ENCODE measurements at regions not wholly inside any gene's neighbourhood (a gene's known extent, or its start where the extent isn't known, plus 50 kb on each side); places are given as distances from the start of the nearest gene placed in this dataset.

GRCh38 chr5:124446120-124446519 is 300.3 kb downstream of the ZNF608 start:
- no peaks in the 10 kb centered on the region for H3K27me3 ChIP-seq
- no peaks in the 10 kb centered on the region for H4K20me1 ChIP-seq
- H3K36me3 ChIP-seq, result no peaks in the 10 kb centered on the region
- H3K4me2 ChIP-seq, result peak overlapping the region in 5 of 11 experiments; percentile 6 to 74 (median 14); a peak in 5 of 22 replicates
- H3K4me3 ChIP-seq, result no peak overlapping the region
- peaks cover 0 to 16% (median 4%) of the 10 kb centered on the region in 11 experiments; a peak in 8 of 22 replicates for H3K9me3 ChIP-seq (replicated peaks in 1 of 11)
- H3K4me1 ChIP-seq, result peaks cover 0 to 29% (median 8%) of the 10 kb centered on the region in 10 experiments; a peak in 13 of 20 replicates
- TF ChIP-seq Cebpa-rat (IDR thresholded peaks at IDR 0.05), result no peak
- no peak overlapping the region for H3K9ac ChIP-seq
- no peak overlapping the region for H3K27ac ChIP-seq

- peaks cover 0 to 9% (median 0%) of the 10 kb centered on the region in 11 experiments; a peak in 4 of 22 replicates for H3K27me3 ChIP-seq
- H3K27ac ChIP-seq, result no peak overlapping the region
- no peak for TF ChIP-seq Cebpa-rat (IDR thresholded peaks at IDR 0.05)
- no peaks in the 10 kb centered on the region for H4K20me1 ChIP-seq
- H3K4me2 ChIP-seq, result peak overlapping the region in 3 of 11 experiments; percentile 24 to 74 (median 55); a peak in 6 of 22 replicates
- peaks cover 0 to 25% (median 8%) of the 10 kb centered on the region in 10 experiments; a peak in 13 of 20 replicates for H3K4me1 ChIP-seq
- H3K9me3 ChIP-seq (replicated peaks in 1 of 11), result peaks cover 0 to 25% (median 6%) of the 10 kb centered on the region in 11 experiments; a peak in 8 of 22 replicates
- H3K36me3 ChIP-seq, result no peaks in the 10 kb centered on the region
- H3K9ac ChIP-seq, result no peak overlapping the region
- H3K4me3 ChIP-seq, result no peak overlapping the region
These were observed 301.3 kb downstream of the ZNF608 start for GRCh38 chr5:124445070-124445619.

GRCh38 chr5:124444147-124444775 is 302.2 kb downstream of the ZNF608 start:
- H3K9me3 ChIP-seq (replicated peaks in 1 of 11), result peaks cover 0 to 24% (median 6%) of the 10 kb centered on the region in 11 experiments; a peak in 8 of 22 replicates
- peaks cover 0 to 28% (median 9%) of the 10 kb centered on the region in 10 experiments; a peak in 13 of 20 replicates for H3K4me1 ChIP-seq
- TF ChIP-seq Cebpa-rat (IDR thresholded peaks at IDR 0.05), result no peak
- H4K20me1 ChIP-seq, result no peaks in the 10 kb centered on the region
- peak overlapping the region in 8 of 11 experiments; percentile 16 to 74 (median 48); a peak in 15 of 22 replicates for H3K4me2 ChIP-seq
- H3K27ac ChIP-seq, result no peak overlapping the region
- no peak overlapping the region for H3K4me3 ChIP-seq
- H3K27me3 ChIP-seq, result peaks cover 6 to 18% (median 7%) of the 10 kb centered on the region in 11 experiments; a peak in 21 of 22 replicates
- no peak overlapping the region for H3K9ac ChIP-seq
- H3K36me3 ChIP-seq, result no peaks in the 10 kb centered on the region

GRCh38 chr5:124440471-124440870 is 306.0 kb downstream of the ZNF608 start:
- Histone ChIP-seq H3K36me3 (no peaks in the 10 kb centered on the region), H3K4me1 (peaks cover 6 to 31% (median 15%) of the 10 kb centered on the region in 10 experiments; a peak in 18 of 20 replicates), H3K27me3 (peaks cover 21 to 36% (median 26%) of the 10 kb centered on the region in 11 experiments), H3K27ac (no peak overlapping the region), H3K4me3 (no peak overlapping the region), H3K9ac (no peak overlapping the region), H3K9me3 (replicated peaks in 1 of 11) (peaks cover 0 to 16% (median 4%) of the 10 kb centered on the region in 11 experiments; a peak in 10 of 22 replicates), H3K4me2 (no peak overlapping the region), H4K20me1 (no peaks in the 10 kb centered on the region)
- TF ChIP-seq Cebpa-rat (IDR thresholded peaks at IDR 0.05), result no peak

DNA sequence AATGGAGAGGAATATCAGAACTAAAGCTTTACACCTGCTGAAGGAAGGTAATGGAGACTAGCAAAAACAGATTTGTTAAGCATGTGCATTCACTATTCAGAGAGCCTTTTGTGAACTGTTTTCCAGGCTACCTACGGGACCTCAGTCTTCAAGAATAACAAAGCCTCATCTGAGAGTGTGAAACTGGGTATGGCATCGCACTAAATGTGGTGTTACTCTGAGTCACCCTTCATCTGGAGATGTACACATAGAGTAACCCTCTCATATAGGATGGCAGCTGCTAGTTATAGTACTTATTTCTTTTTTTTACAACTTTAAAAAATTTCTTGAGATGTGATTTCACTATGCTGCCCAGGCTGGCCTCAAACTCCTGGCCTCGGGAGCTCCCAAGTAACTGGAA is 306.8 kb downstream of the ZNF608 start:
- H3K27me3 ChIP-seq, result peaks cover 21 to 36% (median 26%) of the 10 kb centered on the region in 11 experiments
- no peak overlapping the region for H3K4me3 ChIP-seq
- H3K36me3 ChIP-seq, result no peaks in the 10 kb centered on the region
- H3K4me2 ChIP-seq, result peak overlapping the region in 5 of 11 experiments; percentile 47 to 66 (median 57); a peak in 5 of 22 replicates
- H3K9me3 ChIP-seq (replicated peaks in 1 of 11), result peaks cover 5 to 22% (median 12%) of the 10 kb centered on the region in 11 experiments; a peak in 15 of 22 replicates
- peaks cover 6 to 23% (median 14%) of the 10 kb centered on the region in 10 experiments; a peak in 18 of 20 replicates for H3K4me1 ChIP-seq
- H4K20me1 ChIP-seq, result no peaks in the 10 kb centered on the region
- H3K27ac ChIP-seq, result no peak overlapping the region
- no peak overlapping the region for H3K9ac ChIP-seq
- no peak for TF ChIP-seq Cebpa-rat (IDR thresholded peaks at IDR 0.05)

- Histone ChIP-seq H4K20me1 (no peaks in the 10 kb centered on the region), H3K9ac (no peak overlapping the region), H3K36me3 (no peaks in the 10 kb centered on the region), H3K4me3 (no peak overlapping the region), H3K4me2 (peak overlapping the region in 8 of 11 experiments; percentile 22 to 66 (median 54); a peak in 15 of 22 replicates), H3K4me1 (peaks cover 0 to 16% (median 12%) of the 10 kb centered on the region in 10 experiments; a peak in 12 of 20 replicates), H3K9me3 (replicated peaks in 1 of 11) (peaks cover 9 to 28% (median 19%) of the 10 kb centered on the region in 11 experiments; a peak in 20 of 22 replicates), H3K27me3 (peaks cover 21 to 36% (median 26%) of the 10 kb centered on the region in 11 experiments), H3K27ac (no peak overlapping the region)
- no peak for TF ChIP-seq Cebpa-rat (IDR thresholded peaks at IDR 0.05)
These were observed 307.5 kb downstream of the ZNF608 start for GRCh38 chr5:124438903-124439281.

DNA sequence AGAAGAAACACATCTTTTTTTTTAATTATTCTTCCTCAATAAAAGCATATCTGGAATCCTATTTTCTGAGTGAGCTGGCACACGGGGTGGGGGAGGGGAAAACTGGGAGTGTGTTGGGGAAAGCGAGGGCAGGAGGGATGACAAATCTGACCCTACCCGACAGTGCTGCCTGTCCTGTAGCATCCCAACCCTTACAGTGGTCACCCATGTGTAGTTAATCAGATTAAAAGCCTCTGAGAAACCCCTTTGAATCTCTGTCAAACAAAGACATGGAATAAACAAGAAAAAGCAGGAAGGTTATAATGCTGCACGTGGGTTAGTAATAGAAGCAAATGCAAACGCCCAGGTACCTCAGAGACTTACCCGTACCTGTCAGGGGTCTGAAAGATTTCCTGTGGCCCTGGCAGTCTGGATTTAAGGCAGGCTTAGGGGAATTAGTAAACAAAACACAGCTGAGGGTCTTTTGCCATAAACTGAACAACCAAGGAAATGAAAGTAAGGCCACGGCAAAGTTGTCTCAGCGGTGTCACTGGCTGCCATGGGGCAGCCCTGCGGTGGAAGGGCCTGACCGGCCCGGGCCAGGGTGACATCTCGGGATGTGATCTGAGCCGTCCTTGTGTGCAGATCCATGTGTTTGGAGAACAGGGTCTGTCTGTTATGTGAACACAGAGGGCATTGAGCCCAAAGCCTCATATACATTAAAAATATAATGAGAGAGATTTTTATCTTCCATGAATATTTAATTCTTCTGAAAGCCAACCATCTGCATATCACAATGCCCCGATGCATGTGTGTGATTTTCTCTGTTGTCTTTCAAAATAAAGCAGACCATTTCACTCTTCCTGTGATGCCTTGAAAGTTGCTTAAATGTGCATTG is 308.2 kb downstream of the ZNF608 start:
- Histone ChIP-seq H3K4me3 (peak overlapping the region in 1 of 10 experiments; percentile 8; a peak in 1 of 20 replicates), H3K4me2 (peak overlapping the region; percentile 22 to 71 (median 52); a peak in 20 of 22 replicates), H3K9me3 (replicated peaks in 1 of 11) (peaks cover 9 to 28% (median 23%) of the 10 kb centered on the region in 11 experiments; a peak in 20 of 22 replicates), H3K36me3 (no peaks in the 10 kb centered on the region), H3K27me3 (peaks cover 21 to 36% (median 26%) of the 10 kb centered on the region in 11 experiments), H3K9ac (no peak overlapping the region), H3K27ac (no peak overlapping the region), H4K20me1 (no peaks in the 10 kb centered on the region), H3K4me1 (peaks cover 0 to 16% (median 12%) of the 10 kb centered on the region in 10 experiments; a peak in 12 of 20 replicates)
- no peak for TF ChIP-seq Cebpa-rat (IDR thresholded peaks at IDR 0.05)

- H3K4me1 ChIP-seq, result peaks cover 0 to 16% (median 12%) of the 10 kb centered on the region in 10 experiments; a peak in 12 of 20 replicates
- no peak overlapping the region for H3K27ac ChIP-seq
- peaks cover 21 to 36% (median 26%) of the 10 kb centered on the region in 11 experiments for H3K27me3 ChIP-seq
- H3K4me2 ChIP-seq, result peak overlapping the region in 2 of 11 experiments; percentile 29 to 56; a peak in 4 of 22 replicates
- H4K20me1 ChIP-seq, result no peaks in the 10 kb centered on the region
- H3K9me3 ChIP-seq (replicated peaks in 1 of 11), result peaks cover 9 to 25% (median 22%) of the 10 kb centered on the region in 11 experiments; a peak in 20 of 22 replicates
- no peak overlapping the region for H3K4me3 ChIP-seq
- no peaks in the 10 kb centered on the region for H3K36me3 ChIP-seq
- H3K9ac ChIP-seq, result no peak overlapping the region
- TF ChIP-seq Cebpa-rat (IDR thresholded peaks at IDR 0.05), result no peak
These were observed 310.1 kb downstream of the ZNF608 start for GRCh38 chr5:124436294-124436693.
